GM18505 (cell line): ENCODE measurements at regions not wholly inside any gene's neighbourhood (a gene's known extent, or its start where the extent isn't known, plus 50 kb on each side); places are given as distances from the start of the nearest gene placed in this dataset.
"Not testable (repeated sequence)": the region's sequence is repeated elsewhere in the genome, so short reads cannot be mapped to it uniquely, and the experiment has no call there.

Source experiments
- ATAC-seq: cut with Tn5 transposase; IDR thresholded peaks from one replicate; pipeline ENCODE4 v1.9.1; 2021; ENCODE audit not compliant: unreplicated experiment
- POLR2A ChIP-seq: IDR thresholded peaks from 4 replicates; pipeline ENCODE4 v1.6.1; 2011; ENCODE audit warnings: borderline replicate concordance; ENCODE audit not compliant: insufficient read depth, insufficient read length; ENCODE audit errors: extremely low read depth

DNA sequence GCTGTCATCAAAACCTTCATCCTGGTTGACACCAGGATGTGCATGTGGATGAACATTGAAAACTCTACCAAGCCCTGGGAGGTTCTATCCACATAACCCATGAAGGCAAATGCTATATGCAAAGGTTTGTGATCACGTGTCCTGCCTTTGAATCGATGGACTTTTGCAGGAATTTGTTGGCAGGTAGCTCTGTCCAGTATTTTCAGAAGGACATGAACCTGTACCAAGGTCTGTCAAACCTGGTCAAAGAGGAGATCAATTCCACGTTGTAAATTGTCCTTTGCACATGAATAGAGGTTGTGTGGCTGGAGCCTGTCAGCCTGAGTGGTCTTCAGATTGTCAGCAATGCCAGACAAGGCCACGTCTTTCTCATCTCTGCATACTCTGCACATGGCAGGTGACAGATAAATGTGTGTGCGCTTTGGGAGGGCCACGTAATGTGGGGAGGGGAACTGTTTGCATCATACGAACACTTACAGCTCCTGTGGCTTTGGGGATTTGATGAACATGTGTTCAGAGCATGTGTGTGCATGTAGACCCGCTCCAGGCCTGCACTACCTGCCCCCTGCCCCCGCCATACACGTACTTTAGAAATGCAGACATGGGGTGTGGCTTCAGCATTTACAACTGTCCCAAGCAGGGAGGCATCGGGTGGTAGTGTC is 169.1 kb downstream of the ERMARD start:
- TF ChIP-seq POLR2A: no peak
- ATAC-seq: no peak

DNA sequence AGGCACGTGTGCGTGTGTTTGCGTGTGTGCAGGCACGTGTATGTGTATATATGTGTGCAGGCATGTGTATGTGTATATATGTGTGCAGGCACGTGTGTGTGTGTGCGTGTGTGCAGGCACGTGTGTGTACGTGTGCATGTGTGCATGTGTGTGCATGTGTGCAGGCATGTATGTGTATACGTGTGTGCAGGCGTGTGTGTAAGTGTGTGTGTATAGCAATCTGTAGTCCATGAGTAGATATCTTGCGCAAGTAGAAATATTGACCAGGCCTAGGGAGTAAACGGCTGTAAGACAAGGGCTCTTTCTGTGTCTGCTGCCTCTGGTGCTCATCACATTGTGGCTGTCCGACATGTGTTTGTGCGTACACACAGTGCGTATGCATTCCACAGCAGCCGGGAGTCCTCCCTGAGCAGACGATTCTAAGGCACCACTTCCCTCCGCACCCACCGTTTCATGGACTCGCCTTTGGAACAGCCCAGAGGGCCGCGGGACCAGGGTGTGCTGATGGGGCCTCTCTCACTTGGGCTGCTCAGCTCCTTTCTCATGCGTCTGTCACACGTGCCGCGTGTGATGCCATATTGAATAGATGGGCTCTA is 167.6 kb downstream of the ERMARD start:
- no peak for TF ChIP-seq POLR2A
- ATAC-seq: no peak

DNA sequence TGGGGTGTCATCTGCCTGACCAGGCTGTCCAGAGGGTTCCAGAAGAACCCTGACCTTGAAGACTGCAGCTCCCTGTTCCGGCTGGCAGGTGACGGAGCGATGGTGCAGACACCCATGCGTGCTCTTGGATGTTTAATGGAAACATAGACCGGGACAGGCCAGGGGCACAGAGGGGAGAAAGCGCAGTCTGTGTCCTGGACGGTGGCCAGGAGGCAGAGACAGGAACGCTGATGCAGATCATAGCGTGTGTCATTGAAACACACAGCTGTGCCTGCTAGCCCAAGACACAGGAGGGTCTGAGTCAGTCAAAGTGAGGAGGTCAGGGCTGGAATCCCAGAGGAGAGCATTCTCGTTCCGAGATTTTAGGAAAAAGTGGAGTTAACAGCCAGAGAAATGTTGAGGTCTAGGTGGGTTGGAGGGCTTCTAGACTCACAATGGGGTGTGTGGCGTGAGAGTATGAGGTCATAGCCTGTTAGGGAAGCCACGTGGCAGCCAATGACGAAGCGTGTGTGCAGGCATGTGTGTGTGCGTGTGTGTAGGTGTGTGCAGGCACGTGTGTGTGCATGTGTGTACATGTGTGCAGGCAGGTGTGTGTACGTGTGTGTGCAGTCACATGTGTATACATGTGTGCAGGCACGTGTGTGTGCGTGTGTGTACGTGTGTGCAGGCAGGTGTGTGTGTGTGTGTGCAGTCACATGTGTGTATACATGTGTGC is 167.0 kb downstream of the ERMARD start:
- no peak for TF ChIP-seq POLR2A
- ATAC-seq: no peak

DNA sequence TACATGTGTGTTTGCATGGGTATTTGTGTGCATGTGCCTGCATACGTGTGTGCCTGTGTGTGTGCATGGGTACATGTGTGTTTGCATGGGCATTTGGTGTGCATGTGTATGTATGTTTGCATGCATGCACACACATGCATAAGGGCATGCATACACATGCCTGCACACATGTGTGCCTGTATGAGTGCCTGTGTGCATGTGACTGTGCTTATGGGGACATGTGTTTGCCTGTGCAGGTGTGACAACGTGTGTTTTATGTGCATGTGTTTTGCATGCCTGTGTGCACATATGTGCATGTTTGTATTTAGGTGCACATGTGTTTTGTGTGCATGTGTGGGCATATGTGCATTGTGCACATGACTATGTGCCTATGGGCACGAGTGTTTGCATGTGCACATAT is 165.7 kb downstream of the ERMARD start:
- ATAC-seq: no peak
- TF ChIP-seq POLR2A: no peak

DNA sequence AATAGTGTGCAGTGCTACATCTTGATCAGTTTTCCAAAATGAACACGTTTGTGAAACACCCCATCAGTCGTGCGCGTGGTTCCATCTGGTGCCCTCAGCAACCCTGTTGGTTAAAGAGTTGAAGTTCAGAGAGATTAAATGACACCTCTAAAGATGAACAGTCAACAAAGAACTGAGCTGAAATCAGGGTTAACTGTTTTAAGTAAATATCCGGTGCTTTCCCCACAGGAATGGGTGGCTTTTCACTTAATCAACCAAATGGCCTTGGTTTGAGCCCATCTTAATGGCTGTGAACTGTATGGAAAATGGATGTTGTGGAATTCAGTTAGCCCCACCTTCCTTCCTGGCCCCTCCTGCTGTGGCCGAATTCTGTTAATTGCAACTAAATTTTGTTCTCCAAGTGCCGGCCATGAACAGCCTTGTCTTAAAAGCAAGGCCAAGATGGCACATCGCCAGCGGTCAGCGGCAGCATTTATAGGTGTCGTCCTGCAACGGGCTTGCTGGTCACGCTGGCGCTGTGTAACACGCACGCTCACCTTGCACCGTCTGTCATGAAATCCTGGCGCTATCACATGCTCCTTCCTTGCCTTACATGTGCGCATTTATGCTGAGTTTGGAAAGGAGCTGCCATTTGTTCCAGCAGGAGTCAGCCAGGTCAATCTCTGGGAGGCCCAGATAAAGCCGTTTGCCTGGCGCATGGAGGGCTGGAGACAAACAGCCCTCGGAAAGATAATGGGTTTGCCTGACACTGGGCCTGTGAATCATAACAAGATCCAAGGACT is 164.5 kb downstream of the ERMARD start:
- no peak for TF ChIP-seq POLR2A
- no peak for ATAC-seq

DNA sequence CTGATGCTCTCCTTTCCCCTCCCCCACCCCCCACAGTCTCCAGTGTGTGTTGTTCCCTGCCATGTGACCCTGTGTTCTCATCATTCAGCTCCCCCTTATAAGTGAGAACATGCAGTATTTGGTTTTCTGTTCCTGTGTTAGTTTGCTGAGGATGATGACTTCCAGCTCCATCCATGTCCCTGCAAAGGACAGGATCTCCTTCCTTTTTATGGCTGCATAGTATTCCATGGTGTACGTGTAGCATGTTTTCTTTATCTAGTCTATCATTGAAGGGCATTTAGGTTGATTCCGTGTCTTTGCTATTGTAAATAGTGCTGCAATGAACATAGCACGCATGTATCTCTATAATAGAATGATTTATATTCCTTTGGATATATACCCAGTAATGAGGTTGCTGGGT is 162.3 kb downstream of the ERMARD start:
- ATAC-seq: not testable (repeated sequence)

DNA sequence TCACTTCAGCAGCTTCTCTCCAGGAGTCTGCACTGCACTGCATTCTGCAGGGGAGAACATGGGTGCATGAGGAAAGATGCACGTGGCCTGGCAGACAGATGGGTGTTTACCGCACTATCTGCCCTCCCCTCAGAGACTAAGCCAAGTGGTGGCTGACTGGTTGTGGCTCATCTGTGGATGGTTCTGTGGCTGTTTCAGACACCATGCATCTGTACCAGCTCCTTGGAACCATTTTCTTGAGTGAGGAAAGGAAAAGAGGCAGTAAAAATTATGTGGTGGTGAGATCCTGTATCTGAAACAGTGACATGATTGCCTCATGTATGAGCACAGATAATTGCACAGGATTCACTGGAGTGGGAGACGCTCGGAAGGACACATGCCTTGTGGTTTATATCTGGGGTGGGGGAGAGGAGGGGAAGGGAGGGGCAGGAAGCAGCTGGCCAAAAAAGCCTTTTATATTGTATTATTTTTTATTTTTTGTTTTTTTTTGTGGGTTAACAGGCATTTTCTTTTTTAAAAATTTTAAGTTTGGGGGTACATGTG is 161.7 kb downstream of the ERMARD start:
- ATAC-seq: no peak
- no peak for TF ChIP-seq POLR2A

DNA sequence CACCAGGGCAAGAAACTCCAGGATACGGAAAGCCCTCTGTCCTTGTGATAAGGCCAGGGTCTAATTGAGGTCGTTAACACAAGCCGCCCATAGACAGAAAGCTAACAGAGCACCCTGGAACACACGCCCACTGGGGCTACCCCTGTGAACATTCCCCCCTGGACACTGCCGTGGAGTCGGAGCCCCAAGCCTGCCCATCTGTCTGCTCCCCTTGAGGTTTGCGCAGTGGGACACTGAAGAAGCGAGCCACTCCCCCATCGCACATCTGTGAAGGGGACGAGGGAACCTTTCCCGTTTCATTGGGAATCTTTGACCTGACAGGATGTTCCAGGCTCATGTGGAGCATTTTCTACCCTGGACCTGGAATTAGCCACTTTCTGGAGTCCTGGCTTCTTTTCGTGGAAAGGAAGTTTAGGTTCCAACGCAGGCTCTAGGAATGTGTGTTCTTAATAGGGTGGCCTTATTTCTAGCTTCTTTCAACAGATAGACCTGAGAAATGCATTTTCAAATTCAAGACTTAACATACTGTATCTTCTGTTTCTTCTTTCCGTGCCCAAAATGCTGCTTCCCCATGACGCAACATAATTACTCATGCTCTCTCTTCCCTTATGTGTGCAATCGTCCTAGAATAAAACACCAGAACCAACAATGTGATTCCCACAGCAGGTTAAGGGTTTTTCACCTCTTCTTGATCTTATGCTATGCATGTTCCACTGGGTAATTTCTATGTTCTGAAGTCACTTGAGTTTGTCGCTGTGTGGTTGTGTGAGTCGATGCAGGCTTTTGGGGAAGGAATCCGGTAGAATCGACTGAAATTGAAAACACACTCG is 161.1 kb downstream of the ERMARD start:
- no peak for TF ChIP-seq POLR2A
- no peak for ATAC-seq

DNA sequence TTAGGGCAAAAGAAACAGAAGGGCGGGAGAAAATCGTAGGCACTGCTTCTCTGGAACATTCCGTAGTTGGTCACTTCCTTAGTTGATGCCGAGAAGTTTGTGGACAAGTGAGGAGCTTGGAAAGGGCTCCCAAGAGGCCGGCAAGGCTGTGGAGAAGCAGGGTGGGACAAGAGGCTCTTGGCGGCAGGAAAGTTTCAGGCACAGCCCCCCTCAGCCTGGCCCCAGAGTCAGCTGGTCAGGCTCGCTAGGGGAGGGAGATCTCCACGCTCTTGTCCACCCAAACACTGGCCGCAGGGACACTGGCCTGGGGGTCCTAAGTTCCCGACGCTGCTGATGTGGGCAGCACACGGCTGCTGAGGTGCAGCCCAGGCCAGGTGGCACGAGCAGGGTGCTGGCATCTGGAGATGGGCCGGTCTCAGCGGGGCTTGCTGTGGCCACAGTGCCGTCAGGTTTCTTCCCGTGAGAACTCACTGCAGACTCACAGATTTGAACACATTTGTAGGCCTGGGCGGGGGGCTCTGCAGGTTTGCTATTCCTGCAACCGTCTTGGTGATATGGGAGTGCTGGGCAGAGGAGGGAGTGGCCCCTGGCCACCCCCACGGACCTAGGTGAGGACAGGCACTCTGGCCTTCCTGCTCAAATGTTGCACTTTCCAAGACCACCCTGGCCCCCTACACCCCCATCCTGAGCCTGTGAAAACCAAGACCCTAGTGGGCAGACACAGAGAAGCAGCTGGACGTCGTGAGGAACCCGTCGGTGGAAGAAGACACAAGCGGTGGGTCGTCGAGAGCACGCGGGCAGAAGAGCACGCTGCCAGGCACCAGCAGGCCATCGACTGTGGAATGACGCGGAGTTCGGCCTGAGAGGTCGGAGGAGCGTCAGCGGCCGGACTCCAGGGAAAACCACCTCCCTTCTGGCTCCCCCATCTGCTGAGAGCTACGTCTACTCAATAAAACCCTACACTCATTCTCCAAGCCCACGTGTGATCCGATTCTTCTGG is 160.1 kb downstream of the ERMARD start:
- TF ChIP-seq POLR2A: no peak
- ATAC-seq: no peak

DNA sequence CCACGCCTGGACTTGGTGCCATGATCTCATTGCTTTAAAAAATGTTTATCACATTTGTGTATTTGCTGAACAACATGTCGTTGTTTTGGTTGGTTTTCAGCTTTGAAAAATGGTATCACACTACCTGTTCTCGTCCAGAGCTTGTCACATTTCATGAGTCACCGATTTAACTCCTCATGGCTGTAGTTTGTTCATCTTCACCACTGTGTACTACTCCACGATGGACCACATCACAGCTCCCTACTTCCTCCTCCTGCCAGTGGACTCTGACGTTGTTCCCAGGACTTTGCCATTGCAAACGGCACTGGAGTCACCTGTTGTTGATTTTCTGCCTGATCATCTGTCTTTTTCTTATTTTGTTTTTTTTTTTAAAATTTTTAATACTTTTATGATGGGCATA is 157.7 kb downstream of the ERMARD start:
- no peak for TF ChIP-seq POLR2A
- no peak for ATAC-seq

DNA sequence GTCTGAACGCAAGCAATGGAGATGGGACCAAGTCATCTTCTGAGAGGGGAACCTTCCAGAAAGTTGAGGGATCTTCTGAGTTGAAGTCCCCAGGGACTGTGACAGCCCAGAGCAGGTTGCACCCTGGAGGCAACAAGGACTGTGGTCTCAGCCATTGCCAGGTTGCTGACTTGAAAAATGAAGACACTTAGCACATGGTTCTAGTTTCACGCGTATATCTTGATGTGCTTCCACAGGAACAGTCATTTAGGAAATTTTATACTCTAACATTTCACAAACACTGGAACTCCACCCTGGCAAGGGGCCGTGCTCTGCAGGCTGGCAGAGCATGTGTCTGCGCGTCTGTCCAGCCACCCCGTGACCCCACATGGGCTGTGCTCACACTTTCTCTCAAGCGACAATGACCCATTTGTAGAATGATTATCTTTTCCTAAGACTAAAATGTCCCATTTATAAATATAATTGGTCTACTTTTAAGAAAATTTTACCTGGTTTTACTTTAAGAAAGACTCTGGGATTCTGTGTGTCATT is 157.0 kb downstream of the ERMARD start:
- ATAC-seq: no peak
- TF ChIP-seq POLR2A: no peak

DNA sequence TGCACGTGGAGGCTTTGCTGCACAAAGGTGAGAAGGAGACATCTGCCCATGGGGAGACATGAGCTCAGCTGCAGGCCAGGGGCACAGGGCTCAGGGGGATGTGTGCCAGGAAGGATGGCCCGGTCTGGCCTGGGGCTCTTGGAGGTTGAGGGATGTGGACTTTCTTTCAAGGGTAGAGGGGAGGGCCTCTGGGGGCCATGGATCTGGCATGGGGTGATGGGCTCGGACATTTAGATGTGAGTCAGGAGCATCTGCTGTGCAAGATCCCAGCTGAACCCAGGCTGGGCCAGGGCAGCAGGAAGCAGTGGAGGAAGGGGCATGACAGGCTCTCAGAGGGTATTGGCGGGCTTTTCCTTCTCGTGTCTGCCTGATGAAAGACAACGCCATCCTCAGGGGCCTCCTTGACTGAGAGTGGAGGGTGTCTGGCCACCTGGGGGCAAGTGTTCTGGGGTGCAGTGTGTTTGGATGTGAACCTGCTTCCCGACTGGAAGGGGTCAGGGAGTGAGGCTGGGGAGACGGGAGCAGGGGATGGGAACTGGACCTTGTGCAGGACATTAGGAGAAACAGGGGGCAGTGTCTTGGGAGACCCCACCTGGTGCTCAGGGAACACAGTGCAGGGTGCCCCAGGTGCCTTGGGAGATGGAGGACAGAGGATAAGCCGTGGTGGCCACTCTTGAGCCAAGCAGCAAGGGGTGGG is 156.1 kb downstream of the ERMARD start:
- no peak for TF ChIP-seq POLR2A
- no peak for ATAC-seq
